ENCODE measurements at regions not wholly inside any gene's neighbourhood (a gene's known extent, or its start where the extent isn't known, plus 50 kb on each side); places are given as distances from the start of the nearest gene placed in this dataset.

GRCh38 chr2:234199996-234200395 is 149.5 kb downstream of the SPP2 start (continued):
- TF ChIP-seq ZNF646 (CRISPR knock-in tag; IDR thresholded peaks at IDR 0.05) (no peak), CREM (IDR thresholded peaks at IDR 0.05) (no peak), CREM (CRISPR knock-in tag; IDR thresholded peaks at IDR 0.05) (no peak), TEF (CRISPR knock-in tag; IDR thresholded peaks at IDR 0.05) (no peak), ZNF501 (CRISPR knock-in tag; IDR thresholded peaks at IDR 0.05) (no peak), NCOA2 (CRISPR knock-in tag; IDR thresholded peaks at IDR 0.05) (no peak)

- CTCF ChIA-PET (ENCODE audit: low intra/inter-chr PET ratio, low total read pairs), result no interaction called here
Observed at GRCh38 chr2:234198976-234199375, 148.5 kb downstream of the SPP2 start.

More at GRCh38 chr2:234198976-234199375, 148.5 kb downstream of the SPP2 start:
- in situ Hi-C loops (cut with HindIII; ENCODE audit: extremely low pct_ligation_motif_present, low pct_unique_long_range_greater_than_20kb), result no loop called here
- Histone ChIP-seq H3K79me2 (ENCODE audit: insufficient read depth, low read length) (no peaks in the 10 kb centered on the region), H2AFZ (ENCODE audit: low read length) (no peak overlapping the region), H4K20me1 (ENCODE audit: insufficient read depth, low read length) (no peaks in the 10 kb centered on the region), H3K36me3 (replicated peaks in 1 of 2; ENCODE audit: control insufficient read depth in 1 of 2, insufficient read depth in 2 of 2, low read length in 2 of 2) (no peaks in the 10 kb centered on the region), H3K9ac (ENCODE audit: insufficient read depth, low read depth, low read length) (no peak overlapping the region), H3K4me2 (ENCODE audit: low read depth, low read length) (no peak overlapping the region), H3K27me3 (ENCODE audit: control insufficient read depth in 1 of 2, insufficient read depth in 2 of 2, low read length in 2 of 2) (peaks cover 0 to 16% of the 10 kb centered on the region in 2 experiments; a peak in 4 of 5 replicates), H3K27ac (ENCODE audit: extremely low read length, insufficient read depth, low read length) (no peak overlapping the region), H3K4me3 (replicated peaks in 1 of 3; ENCODE audit: insufficient read depth in 1 of 3, low read depth in 2 of 3, low read length in 3 of 3) (no peak overlapping the region), H3K9me3 (ENCODE audit: low read length) (no peaks in the 10 kb centered on the region), H3K4me1 (ENCODE audit: insufficient read depth, low read length) (no peaks in the 10 kb centered on the region; the same call in 1 of the 2 replicates)
- ATAC-seq, result no peak
- no peak for FAIRE-seq
- no peak for TF ChIP-seq ZNF574 (CRISPR knock-in tag; IDR thresholded peaks at IDR 0.05)
- no peak for TF ChIP-seq MAFF (IDR thresholded peaks at IDR 0.05; ENCODE audit: low read depth, low read length)
- no peak for TF ChIP-seq KAT8 (CRISPR knock-in tag; IDR thresholded peaks at IDR 0.05)
- TF ChIP-seq ZNF549 (CRISPR knock-in tag; IDR thresholded peaks at IDR 0.05), result no peak
- intact Hi-C loops (cut with micrococcal nuclease; ENCODE audit: unreplicated experiment), result no loop called here
- no TSS peak for BruUV-seq (replicated peaks)
- POLR2A ChIA-PET, result interaction anchor here (0.7 kb wide), 1 partner anchor 64 kb away, joined by 4 read pairs; no protein-coding TSS in a partner anchor
- 27% methylated on average over 4 of the region's 4 CpGs for WGBS (ENCODE audit: low lambda C conversion rate)
- DNase-seq (ENCODE audit: low spot score), result no peak

All from HepG2 (cell line).